ENCODE measurements at regions not wholly inside any gene's neighbourhood (a gene's known extent, or its start where the extent isn't known, plus 50 kb on each side); places are given as distances from the start of the nearest gene placed in this dataset.
"Not testable (repeated sequence)": the region's sequence is repeated elsewhere in the genome, so short reads cannot be mapped to it uniquely, and the experiment has no call there.

- no peak for DNase-seq
Observed at GRCh38 chr13:106090001-106090400, 445.5 kb downstream of the EFNB2 start.

GRCh38 chr13:106089261-106089980, 446.0 kb downstream of the EFNB2 start:
- peak in 1 of 3 experiments; percentile 27 for DNase-seq

GRCh38 chr13:106088085-106088484, 447.4 kb downstream of the EFNB2 start:
- no peak for DNase-seq

GRCh38 chr13:106087201-106087600, 448.3 kb downstream of the EFNB2 start:
- no peak for DNase-seq

GRCh38 chr13:106083620-106084350, 451.7 kb downstream of the EFNB2 start:
- DNase-seq, result peak in 2 of 3 experiments; percentile 37 to 42

- DNase-seq, result not testable (repeated sequence)
Observed at GRCh38 chr13:106081221-106081620, 454.2 kb downstream of the EFNB2 start.

- no peak for DNase-seq
Observed at GRCh38 chr13:106078191-106078590, 457.3 kb downstream of the EFNB2 start.

GRCh38 chr13:106077017-106077416, 458.4 kb downstream of the EFNB2 start:
- DNase-seq, result no peak

GRCh38 chr13:106072014-106072413, 463.4 kb downstream of the EFNB2 start:
- DNase-seq, result no peak

- DNase-seq, result no peak
Observed at GRCh38 chr13:106063591-106064313, 471.7 kb downstream of the EFNB2 start.

- DNase-seq, result no peak
Observed at GRCh38 chr13:106061781-106062180, 473.7 kb downstream of the EFNB2 start.

GRCh38 chr13:106056851-106057250, 478.6 kb downstream of the EFNB2 start:
- no peak for DNase-seq

- no peak for DNase-seq
Observed at GRCh38 chr13:106052200-106052767, 483.2 kb downstream of the EFNB2 start.

- no peak for DNase-seq
Observed at GRCh38 chr13:106049171-106049570, 486.3 kb downstream of the EFNB2 start.

- DNase-seq, result no peak
Observed at GRCh38 chr13:106048386-106048785, 487.1 kb downstream of the EFNB2 start.

GRCh38 chr13:106047859-106048258, 487.6 kb downstream of the EFNB2 start:
- DNase-seq, result no peak

- peak in 1 of 3 experiments; percentile 49 for DNase-seq
Observed at GRCh38 chr13:106042996-106043581, 492.4 kb downstream of the EFNB2 start.

GRCh38 chr13:106041445-106041844, 494.0 kb downstream of the EFNB2 start:
- DNase-seq, result no peak

- no peak for DNase-seq
Observed at GRCh38 chr13:106038752-106039151, 496.7 kb downstream of the EFNB2 start.

- DNase-seq, result no peak
Observed at GRCh38 chr13:106036870-106037269, 498.6 kb downstream of the EFNB2 start.

- peak in 1 of 3 experiments; percentile 15 for DNase-seq
Observed at GRCh38 chr13:106034201-106034600, 501.3 kb downstream of the EFNB2 start.

GRCh38 chr13:106033659-106034058, 501.8 kb downstream of the EFNB2 start:
- DNase-seq, result no peak

GRCh38 chr13:106032441-106032840, 503.0 kb downstream of the EFNB2 start:
- DNase-seq, result no peak

All from NCI-H1417 (cell line).